ENCODE measurements at regions not wholly inside any gene's neighbourhood (a gene's known extent, or its start where the extent isn't known, plus 50 kb on each side); places are given as distances from the start of the nearest gene placed in this dataset.

DNA sequence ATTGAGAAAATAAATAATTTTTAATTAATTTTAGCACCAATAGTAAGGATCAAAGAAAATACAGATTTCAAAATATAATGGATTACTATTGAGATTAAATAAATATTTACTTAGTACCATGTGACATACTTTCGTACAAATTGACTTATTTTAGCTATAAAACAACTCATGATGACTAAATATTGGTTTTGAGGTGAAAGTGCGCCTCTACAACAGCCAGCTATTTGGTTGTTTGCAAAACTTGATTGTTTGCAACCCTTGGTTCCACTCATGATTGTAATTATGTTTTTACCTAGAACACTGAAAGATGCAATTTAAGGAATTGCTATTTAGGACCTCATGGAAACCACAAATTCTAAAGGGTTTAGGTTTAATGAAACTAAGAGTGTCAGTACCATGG, 51.9 kb upstream of the PPM1H start:
- TF ChIP-seq, protein P1, sequence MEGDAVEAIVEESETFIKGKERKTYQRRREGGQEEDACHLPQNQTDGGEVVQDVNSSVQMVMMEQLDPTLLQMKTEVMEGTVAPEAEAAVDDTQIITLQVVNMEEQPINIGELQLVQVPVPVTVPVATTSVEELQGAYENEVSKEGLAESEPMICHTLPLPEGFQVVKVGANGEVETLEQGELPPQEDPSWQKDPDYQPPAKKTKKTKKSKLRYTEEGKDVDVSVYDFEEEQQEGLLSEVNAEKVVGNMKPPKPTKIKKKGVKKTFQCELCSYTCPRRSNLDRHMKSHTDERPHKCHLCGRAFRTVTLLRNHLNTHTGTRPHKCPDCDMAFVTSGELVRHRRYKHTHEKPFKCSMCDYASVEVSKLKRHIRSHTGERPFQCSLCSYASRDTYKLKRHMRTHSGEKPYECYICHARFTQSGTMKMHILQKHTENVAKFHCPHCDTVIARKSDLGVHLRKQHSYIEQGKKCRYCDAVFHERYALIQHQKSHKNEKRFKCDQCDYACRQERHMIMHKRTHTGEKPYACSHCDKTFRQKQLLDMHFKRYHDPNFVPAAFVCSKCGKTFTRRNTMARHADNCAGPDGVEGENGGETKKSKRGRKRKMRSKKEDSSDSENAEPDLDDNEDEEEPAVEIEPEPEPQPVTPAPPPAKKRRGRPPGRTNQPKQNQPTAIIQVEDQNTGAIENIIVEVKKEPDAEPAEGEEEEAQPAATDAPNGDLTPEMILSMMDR (IDR thresholded peaks at IDR 0.05; ENCODE audit: low read depth, low read length) = no peak
- H3K4me3 ChIP-seq = no peak overlapping the region

More for the DNA sequence above, 51.9 kb upstream of the PPM1H start:
- Histone ChIP-seq H3K4me1 (ENCODE audit: low read depth) (no peaks in the 10 kb centered on the region), H3K27me3 (peaks cover 3% of the 10 kb centered on the region), H3K9me3 (ENCODE audit: low read depth) (no peaks in the 10 kb centered on the region), H3K36me3 (no peaks in the 10 kb centered on the region), H3K27ac (no peak overlapping the region)
- no peak for DNase-seq (ENCODE audit: low read depth in 1 of 2, low spot score in 1 of 2)
